ENCODE measurements at regions not wholly inside any gene's neighbourhood (a gene's known extent, or its start where the extent isn't known, plus 50 kb on each side); places are given as distances from the start of the nearest gene placed in this dataset.

DNA sequence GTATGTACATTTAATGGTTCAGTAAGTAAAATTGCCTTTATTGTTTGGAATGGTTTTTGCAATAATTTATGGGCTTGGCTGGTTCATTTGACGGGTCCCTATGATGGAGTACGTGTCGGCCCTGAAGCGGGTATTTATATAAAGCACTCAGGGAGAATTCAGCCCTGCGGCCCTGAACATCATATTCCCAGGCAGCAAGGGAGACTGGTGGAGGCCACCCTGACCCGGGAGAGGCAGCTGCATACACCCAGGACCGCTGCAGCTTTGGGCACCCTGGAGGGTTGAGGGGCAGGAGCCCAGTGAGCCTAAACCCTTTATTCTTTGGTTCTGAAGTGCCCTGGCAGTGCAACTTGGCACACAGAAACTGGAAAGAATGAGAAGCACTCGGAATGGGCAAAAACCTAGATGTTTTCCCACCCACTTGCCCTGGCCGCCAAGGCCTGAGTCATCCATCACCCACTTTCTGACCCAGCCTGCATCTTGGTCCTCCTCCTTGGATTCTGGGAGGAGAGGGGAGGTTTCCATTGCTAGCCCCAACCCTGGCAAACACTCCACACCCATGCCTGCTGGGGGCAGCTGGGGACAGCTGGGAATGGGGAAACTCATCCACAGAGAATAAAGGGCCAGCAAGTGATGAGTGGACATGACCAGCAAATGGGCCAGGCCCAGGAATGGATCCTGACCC, 162.2 kb upstream of the TNRC6C start:
- Histone ChIP-seq H3K4me2 (no peak overlapping the region), H3K36me3 (ENCODE audit: insufficient read depth) (no peaks in the 10 kb centered on the region), H3K4me3 (IDR thresholded peaks at IDR 0.05; ENCODE audit: insufficient read depth, low read depth, low read length) (no peak overlapping the region), H3K79me2 (ENCODE audit: insufficient read depth, low read depth) (no peaks in the 10 kb centered on the region), H3K27me3 (ENCODE audit: insufficient read depth, low read depth) (no peaks in the 10 kb centered on the region), H2AFZ (ENCODE audit: low read depth) (no peak overlapping the region), H4K20me1 (ENCODE audit: insufficient read depth) (no peaks in the 10 kb centered on the region), H3K27ac (no peak overlapping the region), H3K4me1 (ENCODE audit: low read depth, poor library complexity, severe bottlenecking) (no peaks in the 10 kb centered on the region), H3K9ac (no peak overlapping the region)
- TF ChIP-seq, protein P1, sequence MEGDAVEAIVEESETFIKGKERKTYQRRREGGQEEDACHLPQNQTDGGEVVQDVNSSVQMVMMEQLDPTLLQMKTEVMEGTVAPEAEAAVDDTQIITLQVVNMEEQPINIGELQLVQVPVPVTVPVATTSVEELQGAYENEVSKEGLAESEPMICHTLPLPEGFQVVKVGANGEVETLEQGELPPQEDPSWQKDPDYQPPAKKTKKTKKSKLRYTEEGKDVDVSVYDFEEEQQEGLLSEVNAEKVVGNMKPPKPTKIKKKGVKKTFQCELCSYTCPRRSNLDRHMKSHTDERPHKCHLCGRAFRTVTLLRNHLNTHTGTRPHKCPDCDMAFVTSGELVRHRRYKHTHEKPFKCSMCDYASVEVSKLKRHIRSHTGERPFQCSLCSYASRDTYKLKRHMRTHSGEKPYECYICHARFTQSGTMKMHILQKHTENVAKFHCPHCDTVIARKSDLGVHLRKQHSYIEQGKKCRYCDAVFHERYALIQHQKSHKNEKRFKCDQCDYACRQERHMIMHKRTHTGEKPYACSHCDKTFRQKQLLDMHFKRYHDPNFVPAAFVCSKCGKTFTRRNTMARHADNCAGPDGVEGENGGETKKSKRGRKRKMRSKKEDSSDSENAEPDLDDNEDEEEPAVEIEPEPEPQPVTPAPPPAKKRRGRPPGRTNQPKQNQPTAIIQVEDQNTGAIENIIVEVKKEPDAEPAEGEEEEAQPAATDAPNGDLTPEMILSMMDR (conservative IDR thresholded peaks at IDR 0.05; ENCODE audit: low read depth, low read length) = no peak

DNA sequence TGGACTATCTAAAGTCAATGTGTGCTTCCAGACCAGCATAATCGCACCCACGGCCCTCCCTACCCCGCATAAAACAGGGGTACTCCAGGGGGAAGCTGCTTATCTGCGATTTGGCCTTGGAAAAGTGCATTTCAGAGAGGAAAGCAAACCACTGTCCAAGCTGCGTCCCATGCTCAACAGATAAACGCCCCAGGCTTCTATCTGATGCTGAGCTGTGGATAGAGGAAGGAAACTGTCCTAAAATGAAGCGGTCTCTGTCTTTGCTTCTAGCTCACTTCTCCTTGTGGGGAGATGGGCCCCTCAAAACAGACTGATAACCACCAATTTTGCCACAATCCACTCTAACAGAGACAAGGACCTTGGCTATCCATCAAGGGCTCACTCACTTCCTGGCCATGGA, 160.5 kb upstream of the TNRC6C start:
- H3K4me2 ChIP-seq = no peak overlapping the region
- H4K20me1 ChIP-seq (ENCODE audit: insufficient read depth) = no peaks in the 10 kb centered on the region
- no peak overlapping the region for H3K4me3 ChIP-seq (IDR thresholded peaks at IDR 0.05; ENCODE audit: insufficient read depth, low read depth, low read length)
- H3K27ac ChIP-seq = no peak overlapping the region
- H3K27me3 ChIP-seq (ENCODE audit: insufficient read depth, low read depth) = no peaks in the 10 kb centered on the region
- H2AFZ ChIP-seq (ENCODE audit: low read depth) = no peak overlapping the region
- TF ChIP-seq, protein P1 (conservative IDR thresholded peaks at IDR 0.05; ENCODE audit: low read depth, low read length) = no peak
- no peaks in the 10 kb centered on the region for H3K36me3 ChIP-seq (ENCODE audit: insufficient read depth)
- H3K79me2 ChIP-seq (ENCODE audit: insufficient read depth, low read depth) = no peaks in the 10 kb centered on the region
- H3K9ac ChIP-seq = no peak overlapping the region
- H3K4me1 ChIP-seq (ENCODE audit: low read depth, poor library complexity, severe bottlenecking) = no peaks in the 10 kb centered on the region

DNA sequence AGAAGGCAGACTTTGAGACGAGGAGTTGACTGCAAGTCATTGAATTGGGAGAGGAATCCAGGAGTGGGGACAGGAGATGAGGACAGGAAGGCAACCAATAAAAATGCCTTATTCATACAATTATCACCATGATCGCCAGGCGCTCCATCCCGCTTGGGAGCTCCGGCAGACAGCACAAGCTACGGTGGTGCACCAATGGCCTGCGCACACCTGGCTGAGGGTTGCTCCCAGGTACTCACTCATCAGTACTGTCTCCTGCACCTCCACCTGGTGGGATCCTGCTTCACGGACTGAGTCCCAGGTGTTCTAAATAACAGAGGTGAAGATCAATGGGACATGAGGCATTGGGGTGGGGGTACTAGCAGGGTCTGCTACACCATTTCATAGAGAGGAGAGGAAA, 160.0 kb upstream of the TNRC6C start:
- Histone ChIP-seq H3K4me3 (IDR thresholded peaks at IDR 0.05; ENCODE audit: insufficient read depth, low read depth, low read length) (no peak overlapping the region), H3K36me3 (ENCODE audit: insufficient read depth) (no peaks in the 10 kb centered on the region), H3K27me3 (ENCODE audit: insufficient read depth, low read depth) (no peaks in the 10 kb centered on the region), H3K4me2 (no peak overlapping the region), H3K9ac (no peak overlapping the region), H2AFZ (ENCODE audit: low read depth) (no peak overlapping the region), H3K27ac (no peak overlapping the region), H3K4me1 (ENCODE audit: low read depth, poor library complexity, severe bottlenecking) (no peaks in the 10 kb centered on the region), H3K79me2 (ENCODE audit: insufficient read depth, low read depth) (no peaks in the 10 kb centered on the region), H4K20me1 (ENCODE audit: insufficient read depth) (no peaks in the 10 kb centered on the region)
- TF ChIP-seq, protein P1 (conservative IDR thresholded peaks at IDR 0.05; ENCODE audit: low read depth, low read length) = no peak

DNA sequence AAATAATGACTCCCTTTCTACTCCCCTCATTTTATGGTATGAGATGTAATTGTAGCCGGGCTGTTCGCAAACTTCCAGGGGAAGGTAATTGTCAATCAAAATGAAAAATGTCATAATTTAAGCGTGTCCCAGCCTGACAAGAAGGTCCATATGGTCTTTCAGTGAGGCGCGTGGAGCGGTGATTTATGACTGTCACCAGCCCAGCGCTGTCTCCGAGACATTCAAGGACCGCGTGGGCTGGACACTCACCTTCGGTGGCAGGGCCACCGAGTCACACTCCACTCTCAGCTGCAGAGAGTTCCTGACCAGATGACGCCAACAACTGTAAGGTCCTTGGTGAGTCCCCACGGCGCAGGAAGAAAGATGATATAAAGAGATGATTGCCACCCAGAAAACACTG, 157.7 kb upstream of the TNRC6C start:
- H3K27ac ChIP-seq = no peak overlapping the region
- H3K36me3 ChIP-seq (ENCODE audit: insufficient read depth) = no peaks in the 10 kb centered on the region
- no peaks in the 10 kb centered on the region for H4K20me1 ChIP-seq (ENCODE audit: insufficient read depth)
- H2AFZ ChIP-seq (ENCODE audit: low read depth) = no peak overlapping the region
- H3K79me2 ChIP-seq (ENCODE audit: insufficient read depth, low read depth) = no peaks in the 10 kb centered on the region
- no peak overlapping the region for H3K4me3 ChIP-seq (IDR thresholded peaks at IDR 0.05; ENCODE audit: insufficient read depth, low read depth, low read length)
- no peaks in the 10 kb centered on the region for H3K27me3 ChIP-seq (ENCODE audit: insufficient read depth, low read depth)
- H3K9ac ChIP-seq = no peak overlapping the region
- TF ChIP-seq, protein P1 (conservative IDR thresholded peaks at IDR 0.05; ENCODE audit: low read depth, low read length) = no peak
- no peaks in the 10 kb centered on the region for H3K4me1 ChIP-seq (ENCODE audit: low read depth, poor library complexity, severe bottlenecking)
- H3K4me2 ChIP-seq = no peak overlapping the region
